Colonic mucosa (tissue), 4 donors: ENCODE measurements at regions not wholly inside any gene's neighbourhood (a gene's known extent, or its start where the extent isn't known, plus 50 kb on each side); places are given as distances from the start of the nearest gene placed in this dataset.

ENCODE experiments used
- DNase-seq: peaks from one replicate; pipeline ENCODE4 v3.0.0-alpha.2; 2020
- H3K27ac ChIP-seq: fragments of 200-600 bp; one replicate; pipeline ENCODE4 v1.8.0; 2021
- H3K27me3 ChIP-seq: fragments of 200-600 bp; one replicate; pipeline ENCODE4 v1.8.0; 2021
- H3K36me3 ChIP-seq: fragments of 200-600 bp; one replicate; pipeline ENCODE4 v1.8.0; 2021
- H3K4me1 ChIP-seq: fragments of 200-600 bp; one replicate; pipeline ENCODE4 v1.8.0; 2021; ENCODE audit warnings: mild to moderate bottlenecking
- H3K4me3 ChIP-seq: fragments of 200-600 bp; one replicate; pipeline ENCODE4 v1.8.0; 2021
- H3K9ac ChIP-seq, 2 donors: one replicate each; pipeline ENCODE4 v1.7.0; 2013; ENCODE audit warnings: control low read depth in 2 of 2, low read depth in 2 of 2, low read length in 2 of 2
- H3K9me3 ChIP-seq: fragments of 200-600 bp; one replicate; pipeline ENCODE4 v1.8.0; 2021
- intact Hi-C: fragments of 100-400 bp; cut with DNase I; formaldehyde crosslinking; loops from one replicate; pipeline ENCODE4 v1.14.1; 2022
- TF ChIP-seq, protein P1 (sequence below): fragments of 200-600 bp; IDR thresholded peaks from one replicate; pipeline ENCODE4 v1.8.0; 2022; ENCODE audit warnings: antibody characterized with exemption, mild to moderate bottlenecking
- donor health status: healthy.
- donor health status: DM: no; HTN: no; CAD: no.
- donor health status: DM: no; HTN: no; CAD: no.

DNA sequence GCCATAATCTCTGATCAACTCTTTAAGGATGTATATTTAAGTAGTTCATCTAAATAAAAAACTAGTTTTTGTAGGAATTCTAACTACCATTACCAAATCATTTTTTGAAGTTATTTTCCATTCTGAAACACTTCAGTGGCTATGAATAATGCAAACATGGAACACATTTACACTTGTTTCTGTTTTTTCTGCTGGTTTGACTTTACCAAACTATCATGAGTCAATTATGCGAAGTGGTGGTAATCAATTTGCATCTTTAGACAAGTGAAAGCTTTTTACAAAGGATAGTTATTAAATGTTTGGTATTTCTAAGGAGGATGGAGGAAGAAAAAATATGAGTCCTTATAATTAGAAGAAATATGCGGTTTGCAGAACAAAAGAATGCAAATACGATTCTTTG lies 202.0 kb upstream of the MMADHC start:
- DNase-seq, result no peak
- no peak overlapping the region for H3K9ac ChIP-seq

DNA sequence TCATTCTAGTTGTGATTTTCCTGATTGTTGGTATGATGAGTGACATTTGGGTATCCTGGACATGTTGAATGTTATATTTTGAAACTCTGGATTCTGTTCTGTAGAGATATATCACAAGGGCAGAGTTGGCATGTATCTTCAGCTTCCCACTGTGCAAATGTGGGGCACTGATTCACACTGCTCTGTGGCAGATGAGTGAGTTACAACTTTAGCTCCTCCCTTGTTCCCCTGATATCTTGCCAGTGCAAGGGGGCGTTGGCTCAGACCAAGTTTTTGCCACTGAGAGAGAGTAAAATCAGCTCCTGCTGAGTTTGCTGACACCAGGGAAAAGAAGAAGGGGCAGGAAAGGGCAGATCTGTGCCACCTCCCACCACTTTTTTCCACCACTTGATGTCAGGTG lies 199.6 kb upstream of the MMADHC start:
- no peak overlapping the region for H3K27ac ChIP-seq
- H3K9me3 ChIP-seq, result no peaks in the 10 kb centered on the region
- H3K4me3 ChIP-seq, result no peak overlapping the region
- no peaks in the 10 kb centered on the region for H3K36me3 ChIP-seq
- intact Hi-C loops, result no loop called here
- no peak for DNase-seq
- TF ChIP-seq, protein P1, sequence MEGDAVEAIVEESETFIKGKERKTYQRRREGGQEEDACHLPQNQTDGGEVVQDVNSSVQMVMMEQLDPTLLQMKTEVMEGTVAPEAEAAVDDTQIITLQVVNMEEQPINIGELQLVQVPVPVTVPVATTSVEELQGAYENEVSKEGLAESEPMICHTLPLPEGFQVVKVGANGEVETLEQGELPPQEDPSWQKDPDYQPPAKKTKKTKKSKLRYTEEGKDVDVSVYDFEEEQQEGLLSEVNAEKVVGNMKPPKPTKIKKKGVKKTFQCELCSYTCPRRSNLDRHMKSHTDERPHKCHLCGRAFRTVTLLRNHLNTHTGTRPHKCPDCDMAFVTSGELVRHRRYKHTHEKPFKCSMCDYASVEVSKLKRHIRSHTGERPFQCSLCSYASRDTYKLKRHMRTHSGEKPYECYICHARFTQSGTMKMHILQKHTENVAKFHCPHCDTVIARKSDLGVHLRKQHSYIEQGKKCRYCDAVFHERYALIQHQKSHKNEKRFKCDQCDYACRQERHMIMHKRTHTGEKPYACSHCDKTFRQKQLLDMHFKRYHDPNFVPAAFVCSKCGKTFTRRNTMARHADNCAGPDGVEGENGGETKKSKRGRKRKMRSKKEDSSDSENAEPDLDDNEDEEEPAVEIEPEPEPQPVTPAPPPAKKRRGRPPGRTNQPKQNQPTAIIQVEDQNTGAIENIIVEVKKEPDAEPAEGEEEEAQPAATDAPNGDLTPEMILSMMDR, result no peak
- H3K27me3 ChIP-seq, result no peaks in the 10 kb centered on the region
- H3K4me1 ChIP-seq, result no peaks in the 10 kb centered on the region
- H3K9ac ChIP-seq, result no peak overlapping the region

More for the DNA sequence above, 202.0 kb upstream of the MMADHC start:
- intact Hi-C loops, result no loop called here
- TF ChIP-seq, protein P1, result no peak
- Histone ChIP-seq H3K4me3 (no peak overlapping the region), H3K9me3 (no peaks in the 10 kb centered on the region), H3K27me3 (no peaks in the 10 kb centered on the region), H3K4me1 (no peaks in the 10 kb centered on the region), H3K27ac (no peak overlapping the region), H3K36me3 (no peaks in the 10 kb centered on the region)

DNA sequence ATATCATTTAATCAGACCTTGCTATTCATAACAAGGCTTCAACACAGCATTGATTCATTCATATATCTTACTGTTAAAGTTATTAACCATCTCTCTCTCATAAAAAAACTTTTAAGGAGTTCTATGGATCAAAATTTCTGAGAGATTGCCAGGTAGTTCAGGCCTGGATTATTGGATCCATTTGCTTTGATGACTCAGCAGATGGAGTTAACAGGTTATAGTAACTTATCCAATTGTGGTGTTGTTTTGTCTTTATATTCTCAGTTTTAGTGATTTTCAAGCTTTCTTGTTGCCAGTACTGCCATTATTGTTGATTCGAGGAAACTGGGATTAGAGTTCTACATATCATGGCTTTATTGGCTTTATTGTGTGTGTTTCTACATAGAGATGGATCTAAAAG lies 195.7 kb upstream of the MMADHC start:
- TF ChIP-seq, protein P1, result no peak
- Histone ChIP-seq H3K36me3 (no peaks in the 10 kb centered on the region), H3K9me3 (no peaks in the 10 kb centered on the region), H3K27ac (no peak overlapping the region), H3K9ac (no peak overlapping the region), H3K4me1 (no peaks in the 10 kb centered on the region), H3K4me3 (no peak overlapping the region), H3K27me3 (no peaks in the 10 kb centered on the region)
- DNase-seq, result no peak
- intact Hi-C loops, result no loop called here

DNA sequence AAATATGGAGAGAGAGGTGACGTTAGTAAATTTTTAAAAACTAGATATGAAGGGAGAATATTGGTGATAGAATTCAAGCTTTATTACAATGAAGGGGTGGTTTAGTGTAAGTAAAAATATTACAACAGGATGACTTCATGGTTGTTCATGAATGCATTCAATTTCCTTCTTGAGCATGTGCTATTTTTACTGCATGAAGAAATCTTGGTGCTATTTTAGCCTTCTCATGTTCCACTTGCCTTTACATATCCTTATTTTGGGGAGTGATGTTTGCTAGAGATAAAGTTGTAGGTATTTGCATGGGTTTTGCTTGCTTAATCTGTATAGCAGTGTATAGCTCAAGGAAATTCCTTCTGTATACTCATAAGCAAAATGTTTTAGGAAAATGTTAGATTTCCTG lies 195.0 kb upstream of the MMADHC start:
- Histone ChIP-seq H3K27me3 (no peaks in the 10 kb centered on the region), H3K9me3 (no peaks in the 10 kb centered on the region), H3K4me1 (no peaks in the 10 kb centered on the region), H3K36me3 (no peaks in the 10 kb centered on the region), H3K27ac (no peak overlapping the region), H3K9ac (no peak overlapping the region), H3K4me3 (no peak overlapping the region)
- no peak for DNase-seq
- TF ChIP-seq, protein P1, result no peak
- intact Hi-C loops, result no loop called here

DNA sequence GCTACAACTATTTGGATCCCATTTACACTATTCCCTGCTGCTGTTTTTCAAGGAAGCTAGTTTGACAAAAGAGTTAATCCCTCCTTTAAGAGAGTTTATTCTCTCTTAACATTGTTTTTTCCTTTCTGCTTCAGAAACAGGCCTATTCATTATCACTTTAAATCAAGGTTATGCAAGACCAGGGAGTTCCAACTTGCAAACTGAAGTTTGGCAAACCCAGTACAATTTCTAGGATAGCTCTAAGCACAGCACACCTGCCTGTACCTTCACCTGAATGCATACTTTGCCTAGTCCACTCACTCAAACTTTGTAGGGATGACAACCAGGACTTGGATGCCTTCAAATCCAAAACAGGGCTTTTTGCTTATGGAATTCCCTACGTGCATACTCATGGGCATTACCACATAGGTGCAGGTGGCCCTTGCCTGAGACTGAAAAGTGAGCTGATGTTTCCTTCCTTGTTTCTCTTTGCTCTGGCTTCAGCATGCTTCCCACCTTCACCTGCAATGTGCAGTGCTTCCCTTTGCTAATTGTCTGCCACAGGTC lies 193.8 kb upstream of the MMADHC start:
- intact Hi-C loops, result no loop called here
- no peaks in the 10 kb centered on the region for H3K4me1 ChIP-seq
- H3K27me3 ChIP-seq, result no peaks in the 10 kb centered on the region
- no peaks in the 10 kb centered on the region for H3K9me3 ChIP-seq
- no peaks in the 10 kb centered on the region for H3K36me3 ChIP-seq
- TF ChIP-seq, protein P1, result no peak
- no peak overlapping the region for H3K9ac ChIP-seq
- no peak overlapping the region for H3K4me3 ChIP-seq
- no peak for DNase-seq
- H3K27ac ChIP-seq, result no peak overlapping the region
